ENCODE measurements at regions not wholly inside any gene's neighbourhood (a gene's known extent, or its start where the extent isn't known, plus 50 kb on each side); places are given as distances from the start of the nearest gene placed in this dataset.

DNA sequence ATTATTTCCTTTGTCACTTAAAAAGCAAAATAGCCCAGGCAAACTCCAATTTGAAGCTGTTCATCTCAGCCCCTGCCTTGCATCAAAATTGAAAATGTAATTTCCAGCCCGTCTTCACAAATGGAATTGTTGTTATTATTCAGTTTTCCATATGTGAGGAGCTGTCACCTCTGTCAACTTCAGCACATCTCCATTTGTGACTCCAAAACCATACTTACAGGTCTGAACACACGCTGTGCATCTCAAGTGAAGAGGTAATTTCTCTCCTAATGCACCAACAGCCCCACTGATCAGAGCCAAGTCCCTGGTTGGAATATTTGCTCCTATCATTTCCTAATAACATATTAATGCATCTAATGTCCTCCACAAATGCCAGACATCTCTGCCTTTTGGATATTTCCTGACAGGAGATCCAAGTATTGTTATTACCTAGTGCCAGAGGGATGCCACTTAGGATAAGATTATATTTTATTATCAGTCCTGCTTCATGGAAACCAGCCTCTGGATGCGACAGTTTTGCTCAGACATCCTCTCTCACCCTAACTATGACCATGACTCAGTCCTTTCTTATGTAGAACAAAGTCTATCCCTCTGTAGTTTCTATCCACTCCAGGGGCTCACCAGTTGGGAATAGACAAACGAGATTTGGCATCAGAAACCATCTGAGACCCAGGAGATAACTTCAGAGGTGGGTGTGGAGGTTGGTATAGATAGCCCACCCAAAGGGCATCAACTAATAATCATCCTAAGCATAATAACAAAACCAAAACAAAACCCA is 379.8 kb downstream of the VPS13C start:
- Histone ChIP-seq H3K4me1 (ENCODE audit: control insufficient read depth, insufficient read depth, low read length) (peaks cover 12% of the 10 kb centered on the region), H3K4me3 (ENCODE audit: low read depth, low read length) (no peak overlapping the region)

GRCh38 chr15:61671736-61672135 is 388.5 kb downstream of the VPS13C start:
- Histone ChIP-seq H3K27me3 (ENCODE audit: control insufficient read depth, insufficient read depth, low read length) (no peaks in the 10 kb centered on the region), H3K9ac (ENCODE audit: low read depth, low read length) (no peak overlapping the region), H3K9me3 (ENCODE audit: control insufficient read depth, insufficient read depth, low read length) (no peaks in the 10 kb centered on the region), H3K36me3 (ENCODE audit: control insufficient read depth, insufficient read depth, low read length) (no peaks in the 10 kb centered on the region), H3K4me1 (ENCODE audit: control insufficient read depth, insufficient read depth, low read length) (no peaks in the 10 kb centered on the region), H3K4me3 (ENCODE audit: low read depth, low read length) (no peak overlapping the region)

More for the DNA sequence above, 379.8 kb downstream of the VPS13C start:
- H3K9me3 ChIP-seq (ENCODE audit: control insufficient read depth, insufficient read depth, low read length), result no peaks in the 10 kb centered on the region
- no peaks in the 10 kb centered on the region for H3K36me3 ChIP-seq (ENCODE audit: control insufficient read depth, insufficient read depth, low read length)
- no peaks in the 10 kb centered on the region for H3K27me3 ChIP-seq (ENCODE audit: control insufficient read depth, insufficient read depth, low read length)
- no peak overlapping the region for H3K9ac ChIP-seq (ENCODE audit: low read depth, low read length)

- no peaks in the 10 kb centered on the region for H3K9me3 ChIP-seq (ENCODE audit: control insufficient read depth, insufficient read depth, low read length)
- H3K27me3 ChIP-seq (ENCODE audit: control insufficient read depth, insufficient read depth, low read length), result no peaks in the 10 kb centered on the region
- no peak overlapping the region for H3K9ac ChIP-seq (ENCODE audit: low read depth, low read length)
- H3K4me3 ChIP-seq (ENCODE audit: low read depth, low read length), result no peak overlapping the region
- no peaks in the 10 kb centered on the region for H3K36me3 ChIP-seq (ENCODE audit: control insufficient read depth, insufficient read depth, low read length)
- H3K4me1 ChIP-seq (ENCODE audit: control insufficient read depth, insufficient read depth, low read length), result no peaks in the 10 kb centered on the region
These were observed 391.8 kb downstream of the VPS13C start for GRCh38 chr15:61668444-61668843.

DNA sequence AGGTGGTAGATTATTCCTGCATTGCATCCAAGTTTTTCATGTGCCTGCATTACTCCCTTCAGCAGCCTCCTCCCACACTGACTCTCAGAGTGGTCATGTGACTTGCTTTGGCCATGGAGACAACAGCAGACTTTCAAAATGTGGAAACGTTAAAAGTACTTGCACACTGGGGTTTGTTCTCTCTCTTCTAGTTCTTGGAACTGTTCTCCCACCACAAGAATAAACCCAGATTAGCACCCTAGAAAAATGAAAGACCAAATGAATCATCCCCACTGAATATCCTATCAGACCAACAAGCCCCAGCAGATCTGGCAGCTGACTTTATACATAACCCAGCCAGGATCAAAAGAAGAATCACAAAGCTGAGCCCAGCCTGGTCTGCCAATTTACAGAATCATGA is 398.5 kb downstream of the VPS13C start:
- no peaks in the 10 kb centered on the region for H3K27me3 ChIP-seq (ENCODE audit: control insufficient read depth, insufficient read depth, low read length)
- H3K4me1 ChIP-seq (ENCODE audit: control insufficient read depth, insufficient read depth, low read length), result no peaks in the 10 kb centered on the region
- no peaks in the 10 kb centered on the region for H3K9me3 ChIP-seq (ENCODE audit: control insufficient read depth, insufficient read depth, low read length)
- H3K9ac ChIP-seq (ENCODE audit: low read depth, low read length), result no peak overlapping the region
- H3K36me3 ChIP-seq (ENCODE audit: control insufficient read depth, insufficient read depth, low read length), result no peaks in the 10 kb centered on the region
- no peak overlapping the region for H3K4me3 ChIP-seq (ENCODE audit: low read depth, low read length)

DNA sequence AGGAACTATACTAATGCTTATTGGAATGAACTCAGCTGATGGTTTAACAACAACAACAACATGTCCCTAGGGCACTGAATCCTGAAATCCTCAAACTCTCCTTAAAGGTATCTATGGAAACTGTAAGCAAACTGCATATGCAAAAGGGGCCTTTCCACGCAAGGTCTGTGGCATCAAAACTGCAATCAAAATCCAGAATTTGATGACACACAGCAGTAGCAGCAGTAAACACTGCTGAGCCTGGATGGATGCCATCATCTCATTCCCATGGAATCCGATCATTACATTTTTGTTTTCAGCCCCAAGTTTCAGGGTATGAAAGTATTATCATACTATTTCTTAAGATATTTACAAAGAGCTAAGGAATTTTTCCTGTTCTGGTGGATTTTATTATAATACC is 399.7 kb downstream of the VPS13C start:
- H3K27me3 ChIP-seq (ENCODE audit: control insufficient read depth, insufficient read depth, low read length), result no peaks in the 10 kb centered on the region

DNA sequence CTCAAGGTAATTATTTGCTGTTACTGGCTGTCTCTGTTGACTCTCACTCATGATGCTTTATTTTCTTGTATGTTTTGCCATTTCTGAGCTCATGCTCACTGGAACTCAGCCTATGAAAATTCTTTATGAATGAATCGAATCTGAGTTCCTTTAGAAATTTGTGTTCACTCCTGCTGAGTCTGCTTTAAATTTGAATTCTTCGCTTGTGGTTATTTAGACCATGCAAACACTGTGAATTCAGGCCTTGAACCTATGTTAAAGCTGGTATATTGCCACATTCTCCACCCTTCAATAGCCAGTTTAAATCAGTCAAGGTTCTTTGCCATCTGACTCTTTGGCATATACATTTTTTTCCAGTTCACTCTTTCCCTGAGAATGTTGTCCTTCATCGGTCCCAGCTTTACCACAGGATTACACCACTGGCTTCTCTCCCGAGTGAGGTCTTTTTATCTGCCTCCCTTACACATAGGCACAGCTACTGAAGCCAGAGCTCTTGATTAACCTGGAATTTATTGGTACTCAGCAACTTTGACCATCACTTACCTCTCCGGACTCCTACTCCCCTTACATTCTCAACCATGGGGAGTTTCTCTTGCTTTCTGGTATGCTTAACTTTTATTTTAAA is 400.6 kb downstream of the VPS13C start:
- Histone ChIP-seq H3K36me3 (ENCODE audit: control insufficient read depth, insufficient read depth, low read length) (no peaks in the 10 kb centered on the region), H3K4me1 (ENCODE audit: control insufficient read depth, insufficient read depth, low read length) (no peaks in the 10 kb centered on the region), H3K27me3 (ENCODE audit: control insufficient read depth, insufficient read depth, low read length) (no peaks in the 10 kb centered on the region), H3K9ac (ENCODE audit: low read depth, low read length) (no peak overlapping the region), H3K4me3 (ENCODE audit: low read depth, low read length) (no peak overlapping the region), H3K9me3 (ENCODE audit: control insufficient read depth, insufficient read depth, low read length) (no peaks in the 10 kb centered on the region)

More for the DNA sequence above, 399.7 kb downstream of the VPS13C start:
- no peaks in the 10 kb centered on the region for H3K36me3 ChIP-seq (ENCODE audit: control insufficient read depth, insufficient read depth, low read length)
- H3K9me3 ChIP-seq (ENCODE audit: control insufficient read depth, insufficient read depth, low read length), result no peaks in the 10 kb centered on the region
- no peaks in the 10 kb centered on the region for H3K4me1 ChIP-seq (ENCODE audit: control insufficient read depth, insufficient read depth, low read length)
- H3K4me3 ChIP-seq (ENCODE audit: low read depth, low read length), result no peak overlapping the region
- no peak overlapping the region for H3K9ac ChIP-seq (ENCODE audit: low read depth, low read length)

GRCh38 chr15:61657461-61657860 is 402.8 kb downstream of the VPS13C start:
- H3K4me3 ChIP-seq (ENCODE audit: low read depth, low read length), result no peak overlapping the region
- H3K9me3 ChIP-seq (ENCODE audit: control insufficient read depth, insufficient read depth, low read length), result no peaks in the 10 kb centered on the region

GRCh38 chr15:61656391-61656790 is 403.9 kb downstream of the VPS13C start:
- H3K4me3 ChIP-seq (ENCODE audit: low read depth, low read length), result no peak overlapping the region
- no peaks in the 10 kb centered on the region for H3K36me3 ChIP-seq (ENCODE audit: control insufficient read depth, insufficient read depth, low read length)
- H3K9me3 ChIP-seq (ENCODE audit: control insufficient read depth, insufficient read depth, low read length), result no peaks in the 10 kb centered on the region
- no peak overlapping the region for H3K9ac ChIP-seq (ENCODE audit: low read depth, low read length)
- no peaks in the 10 kb centered on the region for H3K27me3 ChIP-seq (ENCODE audit: control insufficient read depth, insufficient read depth, low read length)
- H3K4me1 ChIP-seq (ENCODE audit: control insufficient read depth, insufficient read depth, low read length), result peaks cover 3% of the 10 kb centered on the region

More at GRCh38 chr15:61657461-61657860, 402.8 kb downstream of the VPS13C start:
- Histone ChIP-seq H3K36me3 (ENCODE audit: control insufficient read depth, insufficient read depth, low read length) (no peaks in the 10 kb centered on the region), H3K27me3 (ENCODE audit: control insufficient read depth, insufficient read depth, low read length) (no peaks in the 10 kb centered on the region), H3K9ac (ENCODE audit: low read depth, low read length) (no peak overlapping the region), H3K4me1 (ENCODE audit: control insufficient read depth, insufficient read depth, low read length) (peaks cover 3% of the 10 kb centered on the region)

- Histone ChIP-seq H3K27me3 (ENCODE audit: control insufficient read depth, insufficient read depth, low read length) (no peaks in the 10 kb centered on the region), H3K4me1 (ENCODE audit: control insufficient read depth, insufficient read depth, low read length) (peaks cover 5% of the 10 kb centered on the region), H3K4me3 (ENCODE audit: low read depth, low read length) (no peak overlapping the region), H3K9me3 (ENCODE audit: control insufficient read depth, insufficient read depth, low read length) (no peaks in the 10 kb centered on the region), H3K9ac (ENCODE audit: low read depth, low read length) (no peak overlapping the region), H3K36me3 (ENCODE audit: control insufficient read depth, insufficient read depth, low read length) (no peaks in the 10 kb centered on the region)
These were observed 404.4 kb downstream of the VPS13C start for GRCh38 chr15:61655881-61656280.

GRCh38 chr15:61654918-61655317 is 405.3 kb downstream of the VPS13C start:
- Histone ChIP-seq H3K4me3 (ENCODE audit: low read depth, low read length) (no peak overlapping the region), H3K4me1 (ENCODE audit: control insufficient read depth, insufficient read depth, low read length) (peaks cover 5% of the 10 kb centered on the region), H3K9ac (ENCODE audit: low read depth, low read length) (no peak overlapping the region), H3K9me3 (ENCODE audit: control insufficient read depth, insufficient read depth, low read length) (no peaks in the 10 kb centered on the region), H3K27me3 (ENCODE audit: control insufficient read depth, insufficient read depth, low read length) (no peaks in the 10 kb centered on the region), H3K36me3 (ENCODE audit: control insufficient read depth, insufficient read depth, low read length) (no peaks in the 10 kb centered on the region)

DNA sequence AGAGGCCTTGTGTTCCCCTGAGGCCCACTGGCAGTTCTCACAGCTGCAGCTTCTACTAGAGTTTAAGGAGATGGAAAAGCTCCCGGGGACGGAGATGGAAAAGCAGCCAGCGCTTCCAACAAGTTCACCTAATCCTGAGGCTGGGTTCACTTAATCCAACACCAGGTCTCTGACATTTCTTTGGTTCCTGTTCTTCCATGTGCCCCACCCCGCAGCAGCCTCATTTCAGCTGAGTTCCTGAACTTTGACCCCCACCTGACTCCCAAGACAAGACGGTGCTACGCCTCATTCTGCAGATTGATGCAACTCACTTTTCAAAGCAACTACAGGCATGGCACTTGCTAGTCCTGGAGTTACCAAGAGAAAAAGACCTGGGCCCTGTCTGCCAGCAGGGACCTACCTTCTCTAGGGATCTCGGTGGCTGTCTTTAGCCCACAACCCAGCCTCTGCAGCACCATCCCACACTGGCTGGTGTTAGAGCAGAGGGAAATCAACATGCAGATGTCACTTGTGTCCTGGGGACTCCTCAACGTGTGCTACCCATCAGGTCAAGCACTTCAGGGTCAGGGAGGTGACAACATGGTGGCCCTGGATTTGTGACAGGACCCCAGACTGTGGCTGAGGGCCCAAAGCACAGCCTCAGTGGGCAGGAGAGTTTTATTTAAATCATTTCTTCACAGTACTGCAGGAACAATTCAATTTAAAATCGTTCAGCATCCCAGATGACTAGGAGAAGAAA is 406.1 kb downstream of the VPS13C start:
- H3K9ac ChIP-seq (ENCODE audit: low read depth, low read length), result no peak overlapping the region
- no peaks in the 10 kb centered on the region for H3K36me3 ChIP-seq (ENCODE audit: control insufficient read depth, insufficient read depth, low read length)
- H3K4me1 ChIP-seq (ENCODE audit: control insufficient read depth, insufficient read depth, low read length), result peaks cover 5% of the 10 kb centered on the region
- no peaks in the 10 kb centered on the region for H3K9me3 ChIP-seq (ENCODE audit: control insufficient read depth, insufficient read depth, low read length)
- no peaks in the 10 kb centered on the region for H3K27me3 ChIP-seq (ENCODE audit: control insufficient read depth, insufficient read depth, low read length)
- no peak overlapping the region for H3K4me3 ChIP-seq (ENCODE audit: low read depth, low read length)
